Islet of Langerhans (tissue), 1 donor: ENCODE measurements at regions not wholly inside any gene's neighbourhood (a gene's known extent, or its start where the extent isn't known, plus 50 kb on each side); places are given as distances from the start of the nearest gene placed in this dataset.
"Not testable (repeated sequence)": the region's sequence is repeated elsewhere in the genome, so short reads cannot be mapped to it uniquely, and the experiment has no call there.

Experiments
- FAIRE-seq: peaks from one replicate; lab custom pipeline; 2011; peaks lifted over from hg19 to GRCh38; lab: Jason Lieb, UNC

DNA sequence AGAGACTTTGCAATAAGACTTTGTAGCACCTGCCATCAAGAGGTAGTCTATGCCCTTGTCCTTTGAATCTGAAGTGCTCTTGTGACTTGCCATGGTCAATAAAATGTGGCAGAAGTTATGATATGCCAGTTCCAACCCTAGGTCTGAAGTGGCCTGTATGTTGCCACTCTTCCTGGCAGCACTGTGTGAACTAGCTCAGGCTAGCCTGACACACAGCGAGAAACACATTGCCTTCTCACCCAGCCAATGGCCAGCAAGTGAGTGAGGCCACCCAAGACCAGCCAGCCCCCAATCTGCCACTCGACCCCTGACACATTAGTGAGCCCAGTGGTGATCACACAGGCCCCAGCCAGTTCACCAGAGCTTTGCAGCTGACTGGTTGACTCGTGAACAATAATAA is 52.7 kb upstream of the OSMR start:
- FAIRE-seq = no peak

DNA sequence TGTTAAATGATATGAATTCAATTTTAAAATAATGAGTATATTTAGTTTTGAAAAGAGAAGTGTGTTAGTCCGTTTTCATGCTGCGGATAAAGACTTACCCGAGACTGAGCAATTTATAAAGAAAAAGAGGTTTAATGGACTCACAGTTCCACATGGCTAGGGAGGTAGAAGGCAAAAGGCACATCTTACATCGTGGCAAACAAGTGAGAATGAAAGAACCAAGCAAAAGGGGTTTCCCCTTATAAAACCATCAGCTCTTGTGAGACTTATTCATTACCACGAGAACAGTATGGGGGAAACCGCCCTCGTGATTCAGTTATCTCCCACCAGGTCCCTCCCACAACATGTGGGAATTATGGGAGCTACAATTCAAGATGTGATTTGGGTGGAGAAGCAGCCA is 51.8 kb upstream of the OSMR start:
- FAIRE-seq = not testable (repeated sequence)

DNA sequence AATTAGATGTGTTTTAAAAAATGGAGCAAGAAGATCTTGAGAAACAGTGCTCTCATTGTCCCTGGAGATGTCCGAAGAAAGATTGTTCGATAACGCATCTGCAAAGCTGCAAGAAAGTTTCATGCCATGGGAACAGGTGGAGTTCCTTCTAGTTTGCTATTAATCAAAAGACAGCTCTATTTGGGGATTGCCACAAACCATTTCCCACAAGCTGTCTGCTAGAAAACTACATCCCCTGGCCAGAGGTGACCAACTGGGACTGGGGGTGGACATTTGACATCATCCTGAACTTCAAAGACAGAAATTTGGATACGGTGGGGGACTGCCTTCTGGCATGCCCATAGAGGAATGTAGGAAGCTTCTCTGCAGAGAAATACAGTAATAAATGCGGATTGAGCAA is 50.8 kb upstream of the OSMR start:
- FAIRE-seq = no peak

DNA sequence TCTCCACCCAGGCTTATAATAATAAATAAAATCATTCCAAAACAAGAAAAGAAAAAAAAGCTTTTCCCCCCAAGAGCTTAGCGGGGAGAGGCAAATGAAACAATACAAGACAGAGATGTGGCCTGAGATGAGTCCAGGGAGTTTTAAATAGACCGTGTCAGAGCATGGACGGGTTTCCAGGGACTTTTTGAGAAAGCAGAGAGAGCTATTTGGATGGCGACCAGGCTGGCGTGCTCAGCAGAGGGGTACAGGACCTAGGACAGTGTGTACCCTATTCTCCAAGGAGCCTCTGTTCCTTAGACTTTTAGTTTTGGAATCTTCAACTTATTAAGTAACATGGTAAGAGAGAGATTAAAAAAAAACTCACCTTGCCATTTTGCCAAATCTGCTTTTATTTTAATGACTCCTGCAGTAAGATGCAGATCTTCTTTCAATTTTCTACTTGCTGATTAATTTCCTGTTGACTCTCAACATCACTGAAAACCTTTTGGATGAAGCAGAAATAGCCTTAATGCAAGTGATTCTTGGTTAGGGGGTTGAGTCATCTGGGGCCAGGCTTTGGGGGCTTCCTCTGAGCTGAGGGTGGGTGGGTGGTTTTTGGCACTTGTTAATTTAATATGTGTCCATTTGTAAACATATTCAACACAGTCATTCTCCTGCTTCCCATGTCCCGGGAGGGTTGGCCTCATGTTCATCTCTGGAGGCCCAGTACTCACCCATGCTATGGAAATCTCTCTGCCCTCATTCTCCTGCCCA is 49.6 kb upstream of the OSMR start:
- FAIRE-seq = no peak
